ENCODE measurements at regions not wholly inside any gene's neighbourhood (a gene's known extent, or its start where the extent isn't known, plus 50 kb on each side); places are given as distances from the start of the nearest gene placed in this dataset.

- Mint-ChIP-seq H3K27me3 (ENCODE audit: low read depth) (no peaks in the 10 kb centered on the region), H3K36me3 (ENCODE audit: insufficient read depth) (no peaks in the 10 kb centered on the region), H3K4me3 (no peak overlapping the region), H3K9me3 (no peaks in the 10 kb centered on the region), H3K4me1 (ENCODE audit: low read depth) (no peaks in the 10 kb centered on the region)
- no peak for ATAC-seq
- no peak for DNase-seq
These were observed 118.1 kb upstream of the TARS1 start for GRCh38 chr5:33322632-33323031.

- Mint-ChIP-seq H3K36me3 (ENCODE audit: insufficient read depth) (no peaks in the 10 kb centered on the region), H3K4me3 (no peak overlapping the region), H3K4me1 (ENCODE audit: low read depth) (no peaks in the 10 kb centered on the region), H3K9me3 (no peaks in the 10 kb centered on the region), H3K27me3 (ENCODE audit: low read depth) (no peaks in the 10 kb centered on the region)
- DNase-seq, result no peak
- ATAC-seq, result no peak
These were observed 116.0 kb upstream of the TARS1 start for GRCh38 chr5:33324667-33325307.

GRCh38 chr5:33328818-33329217 lies 111.9 kb upstream of the TARS1 start:
- no peaks in the 10 kb centered on the region for H3K36me3 Mint-ChIP-seq (ENCODE audit: insufficient read depth)
- ATAC-seq (no peak), DNase-seq (no peak)
- no peaks in the 10 kb centered on the region for H3K4me1 Mint-ChIP-seq (ENCODE audit: low read depth)
- H3K9me3 Mint-ChIP-seq, result no peaks in the 10 kb centered on the region
- H3K27me3 Mint-ChIP-seq (ENCODE audit: low read depth), result no peaks in the 10 kb centered on the region
- H3K4me3 Mint-ChIP-seq, result no peak overlapping the region

- no peaks in the 10 kb centered on the region for H3K27me3 Mint-ChIP-seq (ENCODE audit: low read depth)
- H3K4me1 Mint-ChIP-seq (ENCODE audit: low read depth), result no peaks in the 10 kb centered on the region
- H3K4me3 Mint-ChIP-seq, result no peak overlapping the region
- ATAC-seq, result no peak
- H3K9me3 Mint-ChIP-seq, result no peaks in the 10 kb centered on the region
- no peak for DNase-seq
- H3K36me3 Mint-ChIP-seq (ENCODE audit: insufficient read depth), result no peaks in the 10 kb centered on the region
These were observed 110.9 kb upstream of the TARS1 start for GRCh38 chr5:33329891-33330290.

- Mint-ChIP-seq H3K4me1 (ENCODE audit: low read depth) (no peaks in the 10 kb centered on the region), H3K9me3 (no peaks in the 10 kb centered on the region), H3K27me3 (ENCODE audit: low read depth) (no peaks in the 10 kb centered on the region), H3K36me3 (ENCODE audit: insufficient read depth) (no peaks in the 10 kb centered on the region), H3K4me3 (no peak overlapping the region)
- ATAC-seq, result no peak
- DNase-seq, result no peak
These were observed 110.3 kb upstream of the TARS1 start for GRCh38 chr5:33330426-33330825.

- Mint-ChIP-seq H3K9me3 (no peaks in the 10 kb centered on the region), H3K4me1 (ENCODE audit: low read depth) (no peaks in the 10 kb centered on the region), H3K36me3 (ENCODE audit: insufficient read depth) (no peaks in the 10 kb centered on the region), H3K4me3 (no peak overlapping the region), H3K27me3 (ENCODE audit: low read depth) (no peaks in the 10 kb centered on the region)
- no peak for DNase-seq
- no peak for ATAC-seq
These were observed 109.8 kb upstream of the TARS1 start for GRCh38 chr5:33330992-33331391.

GRCh38 chr5:33332804-33333203 lies 108.0 kb upstream of the TARS1 start:
- ATAC-seq, result no peak
- no peak overlapping the region for H3K4me3 Mint-ChIP-seq
- H3K9me3 Mint-ChIP-seq, result no peaks in the 10 kb centered on the region
- H3K36me3 Mint-ChIP-seq (ENCODE audit: insufficient read depth), result no peaks in the 10 kb centered on the region
- H3K4me1 Mint-ChIP-seq (ENCODE audit: low read depth), result no peaks in the 10 kb centered on the region
- no peak for DNase-seq
- no peaks in the 10 kb centered on the region for H3K27me3 Mint-ChIP-seq (ENCODE audit: low read depth)

- Mint-ChIP-seq H3K27me3 (ENCODE audit: low read depth) (no peaks in the 10 kb centered on the region), H3K9me3 (no peaks in the 10 kb centered on the region), H3K36me3 (ENCODE audit: insufficient read depth) (no peaks in the 10 kb centered on the region), H3K4me1 (ENCODE audit: low read depth) (no peaks in the 10 kb centered on the region), H3K4me3 (no peak overlapping the region)
- DNase-seq, result no peak
- no peak for ATAC-seq
These were observed 105.9 kb upstream of the TARS1 start for GRCh38 chr5:33334829-33335228.

- no peaks in the 10 kb centered on the region for H3K27me3 Mint-ChIP-seq (ENCODE audit: low read depth)
- H3K36me3 Mint-ChIP-seq (ENCODE audit: insufficient read depth), result no peaks in the 10 kb centered on the region
- DNase-seq, result no peak
- ATAC-seq, result no peak
- no peak overlapping the region for H3K4me3 Mint-ChIP-seq
- H3K4me1 Mint-ChIP-seq (ENCODE audit: low read depth), result no peaks in the 10 kb centered on the region
- no peaks in the 10 kb centered on the region for H3K9me3 Mint-ChIP-seq
These were observed 103.7 kb upstream of the TARS1 start for GRCh38 chr5:33336891-33337636.

GRCh38 chr5:33337637-33337992 lies 103.2 kb upstream of the TARS1 start:
- H3K4me1 Mint-ChIP-seq (ENCODE audit: low read depth), result no peaks in the 10 kb centered on the region

GRCh38 chr5:33338336-33339110 lies 102.2 kb upstream of the TARS1 start:
- H3K9me3 Mint-ChIP-seq, result no peaks in the 10 kb centered on the region
- ATAC-seq (no peak), DNase-seq (no peak)
- no peaks in the 10 kb centered on the region for H3K4me1 Mint-ChIP-seq (ENCODE audit: low read depth)
- H3K27me3 Mint-ChIP-seq (ENCODE audit: low read depth), result no peaks in the 10 kb centered on the region
- no peaks in the 10 kb centered on the region for H3K36me3 Mint-ChIP-seq (ENCODE audit: insufficient read depth)
- no peak overlapping the region for H3K4me3 Mint-ChIP-seq

More at GRCh38 chr5:33337637-33337992, 103.2 kb upstream of the TARS1 start:
- no peaks in the 10 kb centered on the region for H3K27me3 Mint-ChIP-seq (ENCODE audit: low read depth)
- H3K4me3 Mint-ChIP-seq, result no peak overlapping the region
- ATAC-seq (no peak), DNase-seq (no peak)
- no peaks in the 10 kb centered on the region for H3K36me3 Mint-ChIP-seq (ENCODE audit: insufficient read depth)
- no peaks in the 10 kb centered on the region for H3K9me3 Mint-ChIP-seq

- no peaks in the 10 kb centered on the region for H3K27me3 Mint-ChIP-seq (ENCODE audit: low read depth)
- H3K9me3 Mint-ChIP-seq, result no peaks in the 10 kb centered on the region
- ATAC-seq (no peak), DNase-seq (no peak)
- no peak overlapping the region for H3K4me3 Mint-ChIP-seq
- no peaks in the 10 kb centered on the region for H3K36me3 Mint-ChIP-seq (ENCODE audit: insufficient read depth)
- H3K4me1 Mint-ChIP-seq (ENCODE audit: low read depth), result no peaks in the 10 kb centered on the region
These were observed 101.4 kb upstream of the TARS1 start for GRCh38 chr5:33339413-33339812.

- Mint-ChIP-seq H3K36me3 (ENCODE audit: insufficient read depth) (no peaks in the 10 kb centered on the region), H3K4me1 (ENCODE audit: low read depth) (no peaks in the 10 kb centered on the region), H3K27me3 (ENCODE audit: low read depth) (no peaks in the 10 kb centered on the region), H3K4me3 (no peak overlapping the region), H3K9me3 (no peaks in the 10 kb centered on the region)
- DNase-seq, result no peak
- ATAC-seq, result no peak
These were observed 100.6 kb upstream of the TARS1 start for GRCh38 chr5:33340195-33340594.

- Mint-ChIP-seq H3K4me1 (ENCODE audit: low read depth) (no peaks in the 10 kb centered on the region), H3K4me3 (no peak overlapping the region), H3K9me3 (no peaks in the 10 kb centered on the region), H3K36me3 (ENCODE audit: insufficient read depth) (no peaks in the 10 kb centered on the region), H3K27me3 (ENCODE audit: low read depth) (no peaks in the 10 kb centered on the region)
- ATAC-seq, result no peak
- DNase-seq, result no peak
These were observed 99.4 kb upstream of the TARS1 start for GRCh38 chr5:33341351-33341750.

Data from activated T-cell treated with anti-CD3 and anti-CD28 coated beads, Interleukin-2, amount 50 U/mL, for 4 hours (primary cell).